Activated T-cell treated with anti-CD3 and anti-CD28 coated beads for 24 hours (primary cell): ENCODE measurements at regions not wholly inside any gene's neighbourhood (a gene's known extent, or its start where the extent isn't known, plus 50 kb on each side); places are given as distances from the start of the nearest gene placed in this dataset.

Experiments used
- DNase-seq: peaks from one replicate; pipeline ENCODE4 v3.0.0-alpha.2; 2020; ENCODE audit warnings: low read depth

GRCh38 chr14:22337521-22337920 is 251.5 kb downstream of the DAD1 start:
- DNase-seq = no peak

- DNase-seq = no peak
Observed at GRCh38 chr14:22336031-22336430, 253.0 kb downstream of the DAD1 start.

- DNase-seq = no peak
Observed at GRCh38 chr14:22334627-22335026, 254.4 kb downstream of the DAD1 start.

- no peak for DNase-seq
Observed at GRCh38 chr14:22334275-22334577, 254.8 kb downstream of the DAD1 start.

- no peak for DNase-seq
Observed at GRCh38 chr14:22333422-22334274, 255.4 kb downstream of the DAD1 start.

GRCh38 chr14:22332686-22333421 is 256.2 kb downstream of the DAD1 start:
- DNase-seq = no peak

- no peak for DNase-seq
Observed at GRCh38 chr14:22329371-22329770, 259.7 kb downstream of the DAD1 start.

- no peak for DNase-seq
Observed at GRCh38 chr14:22325676-22326400, 263.2 kb downstream of the DAD1 start.

- DNase-seq = no peak
Observed at GRCh38 chr14:22320362-22320750, 268.7 kb downstream of the DAD1 start.

GRCh38 chr14:22319526-22320361 is 269.3 kb downstream of the DAD1 start:
- no peak for DNase-seq

- no peak for DNase-seq
Observed at GRCh38 chr14:22318951-22319350, 270.1 kb downstream of the DAD1 start.

GRCh38 chr14:22316473-22316872 is 272.6 kb downstream of the DAD1 start:
- no peak for DNase-seq

GRCh38 chr14:22315336-22315735 is 273.7 kb downstream of the DAD1 start:
- DNase-seq = no peak

- DNase-seq = no peak
Observed at GRCh38 chr14:22314183-22314820, 274.7 kb downstream of the DAD1 start.

GRCh38 chr14:22313172-22313801 is 275.7 kb downstream of the DAD1 start:
- DNase-seq = no peak

- no peak for DNase-seq
Observed at GRCh38 chr14:22311636-22312035, 277.4 kb downstream of the DAD1 start.

- DNase-seq = no peak
Observed at GRCh38 chr14:22305607-22306006, 283.4 kb downstream of the DAD1 start.

GRCh38 chr14:22304326-22304725 is 284.7 kb downstream of the DAD1 start:
- DNase-seq = no peak

GRCh38 chr14:22303589-22304195 is 285.3 kb downstream of the DAD1 start:
- no peak for DNase-seq

- DNase-seq = no peak
Observed at GRCh38 chr14:22300646-22301045, 288.4 kb downstream of the DAD1 start.

- DNase-seq = no peak
Observed at GRCh38 chr14:22297376-22297775, 291.6 kb downstream of the DAD1 start.
